ENCODE measurements at regions not wholly inside any gene's neighbourhood (a gene's known extent, or its start where the extent isn't known, plus 50 kb on each side); places are given as distances from the start of the nearest gene placed in this dataset.

DNA sequence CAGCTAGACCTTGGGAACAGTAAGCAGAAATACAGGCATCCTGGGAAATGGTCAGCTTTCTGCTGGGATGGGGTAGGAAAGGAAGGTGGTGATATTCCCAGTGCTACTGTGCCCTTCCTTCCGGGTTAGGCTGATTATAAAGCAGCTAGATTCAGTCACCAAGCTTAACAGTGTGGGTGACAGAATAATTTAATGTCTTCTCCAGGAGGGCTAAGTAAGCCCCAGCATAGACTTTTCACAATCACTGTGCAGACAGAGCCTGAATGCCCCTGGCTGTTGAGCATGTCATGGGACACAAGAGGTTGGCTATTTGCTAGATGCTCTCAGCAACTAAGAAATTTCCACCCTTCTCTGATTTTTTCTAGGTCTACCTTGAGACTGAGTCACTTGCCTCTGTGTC lies 513.0 kb downstream of the TOX3 start:
- TF ChIP-seq RAD21 (IDR thresholded peaks at IDR 0.05; ENCODE audit: low read depth), result no peak
- TF ChIP-seq SRF (IDR thresholded peaks at IDR 0.05; ENCODE audit: low read depth), result no peak
- TF ChIP-seq, protein P1, sequence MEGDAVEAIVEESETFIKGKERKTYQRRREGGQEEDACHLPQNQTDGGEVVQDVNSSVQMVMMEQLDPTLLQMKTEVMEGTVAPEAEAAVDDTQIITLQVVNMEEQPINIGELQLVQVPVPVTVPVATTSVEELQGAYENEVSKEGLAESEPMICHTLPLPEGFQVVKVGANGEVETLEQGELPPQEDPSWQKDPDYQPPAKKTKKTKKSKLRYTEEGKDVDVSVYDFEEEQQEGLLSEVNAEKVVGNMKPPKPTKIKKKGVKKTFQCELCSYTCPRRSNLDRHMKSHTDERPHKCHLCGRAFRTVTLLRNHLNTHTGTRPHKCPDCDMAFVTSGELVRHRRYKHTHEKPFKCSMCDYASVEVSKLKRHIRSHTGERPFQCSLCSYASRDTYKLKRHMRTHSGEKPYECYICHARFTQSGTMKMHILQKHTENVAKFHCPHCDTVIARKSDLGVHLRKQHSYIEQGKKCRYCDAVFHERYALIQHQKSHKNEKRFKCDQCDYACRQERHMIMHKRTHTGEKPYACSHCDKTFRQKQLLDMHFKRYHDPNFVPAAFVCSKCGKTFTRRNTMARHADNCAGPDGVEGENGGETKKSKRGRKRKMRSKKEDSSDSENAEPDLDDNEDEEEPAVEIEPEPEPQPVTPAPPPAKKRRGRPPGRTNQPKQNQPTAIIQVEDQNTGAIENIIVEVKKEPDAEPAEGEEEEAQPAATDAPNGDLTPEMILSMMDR (IDR thresholded peaks at IDR 0.05 in 2 of 3, conservative IDR thresholded peaks at IDR 0.05 in 1 of 3; ENCODE audit: borderline replicate concordance in 1 of 3, insufficient read depth in 1 of 3, low read depth in 2 of 3, low read length in 2 of 3), result no peak
- TF ChIP-seq, protein P2, sequence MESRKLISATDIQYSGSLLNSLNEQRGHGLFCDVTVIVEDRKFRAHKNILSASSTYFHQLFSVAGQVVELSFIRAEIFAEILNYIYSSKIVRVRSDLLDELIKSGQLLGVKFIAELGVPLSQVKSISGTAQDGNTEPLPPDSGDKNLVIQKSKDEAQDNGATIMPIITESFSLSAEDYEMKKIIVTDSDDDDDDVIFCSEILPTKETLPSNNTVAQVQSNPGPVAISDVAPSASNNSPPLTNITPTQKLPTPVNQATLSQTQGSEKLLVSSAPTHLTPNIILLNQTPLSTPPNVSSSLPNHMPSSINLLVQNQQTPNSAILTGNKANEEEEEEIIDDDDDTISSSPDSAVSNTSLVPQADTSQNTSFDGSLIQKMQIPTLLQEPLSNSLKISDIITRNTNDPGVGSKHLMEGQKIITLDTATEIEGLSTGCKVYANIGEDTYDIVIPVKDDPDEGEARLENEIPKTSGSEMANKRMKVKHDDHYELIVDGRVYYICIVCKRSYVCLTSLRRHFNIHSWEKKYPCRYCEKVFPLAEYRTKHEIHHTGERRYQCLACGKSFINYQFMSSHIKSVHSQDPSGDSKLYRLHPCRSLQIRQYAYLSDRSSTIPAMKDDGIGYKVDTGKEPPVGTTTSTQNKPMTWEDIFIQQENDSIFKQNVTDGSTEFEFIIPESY (IDR thresholded peaks at IDR 0.05; ENCODE audit: extremely low read depth, insufficient replicate concordance, low read length), result no peak
- no peak for TF ChIP-seq JUND (IDR thresholded peaks at IDR 0.05)
- TF ChIP-seq, protein P3, sequence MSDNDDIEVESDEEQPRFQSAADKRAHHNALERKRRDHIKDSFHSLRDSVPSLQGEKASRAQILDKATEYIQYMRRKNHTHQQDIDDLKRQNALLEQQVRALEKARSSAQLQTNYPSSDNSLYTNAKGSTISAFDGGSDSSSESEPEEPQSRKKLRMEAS (IDR thresholded peaks at IDR 0.05), result no peak
- no peak for TF ChIP-seq EZH2phosphoT487 (IDR thresholded peaks at IDR 0.05; ENCODE audit: borderline replicate concordance)
- TF ChIP-seq, protein P4, sequence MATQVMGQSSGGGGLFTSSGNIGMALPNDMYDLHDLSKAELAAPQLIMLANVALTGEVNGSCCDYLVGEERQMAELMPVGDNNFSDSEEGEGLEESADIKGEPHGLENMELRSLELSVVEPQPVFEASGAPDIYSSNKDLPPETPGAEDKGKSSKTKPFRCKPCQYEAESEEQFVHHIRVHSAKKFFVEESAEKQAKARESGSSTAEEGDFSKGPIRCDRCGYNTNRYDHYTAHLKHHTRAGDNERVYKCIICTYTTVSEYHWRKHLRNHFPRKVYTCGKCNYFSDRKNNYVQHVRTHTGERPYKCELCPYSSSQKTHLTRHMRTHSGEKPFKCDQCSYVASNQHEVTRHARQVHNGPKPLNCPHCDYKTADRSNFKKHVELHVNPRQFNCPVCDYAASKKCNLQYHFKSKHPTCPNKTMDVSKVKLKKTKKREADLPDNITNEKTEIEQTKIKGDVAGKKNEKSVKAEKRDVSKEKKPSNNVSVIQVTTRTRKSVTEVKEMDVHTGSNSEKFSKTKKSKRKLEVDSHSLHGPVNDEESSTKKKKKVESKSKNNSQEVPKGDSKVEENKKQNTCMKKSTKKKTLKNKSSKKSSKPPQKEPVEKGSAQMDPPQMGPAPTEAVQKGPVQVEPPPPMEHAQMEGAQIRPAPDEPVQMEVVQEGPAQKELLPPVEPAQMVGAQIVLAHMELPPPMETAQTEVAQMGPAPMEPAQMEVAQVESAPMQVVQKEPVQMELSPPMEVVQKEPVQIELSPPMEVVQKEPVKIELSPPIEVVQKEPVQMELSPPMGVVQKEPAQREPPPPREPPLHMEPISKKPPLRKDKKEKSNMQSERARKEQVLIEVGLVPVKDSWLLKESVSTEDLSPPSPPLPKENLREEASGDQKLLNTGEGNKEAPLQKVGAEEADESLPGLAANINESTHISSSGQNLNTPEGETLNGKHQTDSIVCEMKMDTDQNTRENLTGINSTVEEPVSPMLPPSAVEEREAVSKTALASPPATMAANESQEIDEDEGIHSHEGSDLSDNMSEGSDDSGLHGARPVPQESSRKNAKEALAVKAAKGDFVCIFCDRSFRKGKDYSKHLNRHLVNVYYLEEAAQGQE (IDR thresholded peaks at IDR 0.05; ENCODE audit: low read depth), result no peak
